Neural cell (in vitro differentiated cells): ENCODE measurements at regions not wholly inside any gene's neighbourhood (a gene's known extent, or its start where the extent isn't known, plus 50 kb on each side); places are given as distances from the start of the nearest gene placed in this dataset.

Experiments used
- H2AFZ ChIP-seq: fragments of 200-600, 300-800 bp; sonication (generic), shearing (Covaris generic); 2 replicates; pipeline ENCODE4 v1.6.0; 2014; ENCODE audit warnings: low read depth, mild to moderate bottlenecking, antibody characterized with exemption, low read length, moderate library complexity
- H3F3A ChIP-seq: fragments of 200-600 bp; shearing (Covaris generic); 2 replicates; pipeline ENCODE4 v1.6.1; 2016; ENCODE audit warnings: mild to moderate bottlenecking, moderate library complexity, mixed read lengths, antibody characterized with exemption, low read length; ENCODE audit not compliant: insufficient read depth, poor library complexity, severe bottlenecking
- H3K27ac ChIP-seq: fragments of 200-600, 300-800 bp; sonication (generic), shearing (Covaris generic); 2 replicates; pipeline ENCODE4 v1.5.1; 2014; ENCODE audit warnings: mild to moderate bottlenecking, low read length, moderate library complexity
- H3K27me3 ChIP-seq: fragments of 300-800, 200-600 bp; sonication (generic), shearing (Covaris generic); 2 replicates; pipeline ENCODE4 v1.6.0; 2014; ENCODE audit warnings: mild to moderate bottlenecking, low read depth, low read length, moderate library complexity; ENCODE audit not compliant: insufficient read depth
- H3K36me3 ChIP-seq: fragments of 300-800, 200-600 bp; sonication (generic), shearing (Covaris generic); 2 replicates; pipeline ENCODE4 v1.5.1; 2014; ENCODE audit warnings: mild to moderate bottlenecking, antibody characterized with exemption, low read length, moderate library complexity; ENCODE audit not compliant: insufficient read depth
- H3K4me2 ChIP-seq: fragments of 300-800, 200-600 bp; sonication (generic), shearing (Covaris generic); 2 replicates; pipeline ENCODE4 v1.6.0; 2014; ENCODE audit warnings: mild to moderate bottlenecking, low read length
- H3K4me3 ChIP-seq: fragments of 300-800, 200-600 bp; sonication (generic), shearing (Covaris generic); 2 replicates; pipeline ENCODE4 v1.5.1; 2014; ENCODE audit warnings: mild to moderate bottlenecking, low read length, moderate library complexity
- H3K79me2 ChIP-seq: fragments of 200-600 bp; shearing (Covaris generic); replicated peaks from 2 replicates; pipeline ENCODE4 v1.6.0; 2014; ENCODE audit warnings: mild to moderate bottlenecking, low read length, moderate library complexity; ENCODE audit not compliant: insufficient read depth
- H3K9ac ChIP-seq: fragments of 300-800, 200-600 bp; sonication (generic), shearing (Covaris generic); 2 replicates; pipeline ENCODE4 v1.6.1; 2016; ENCODE audit warnings: mild to moderate bottlenecking, low read length, mixed read lengths
- H3K9me2 ChIP-seq: fragments of 200-600 bp; shearing (Covaris generic); 2 replicates; pipeline ENCODE4 v1.6.1; 2016; ENCODE audit warnings: mild to moderate bottlenecking, low read length, mixed read lengths; ENCODE audit not compliant: insufficient read depth
- H3K9me3 ChIP-seq: fragments of 200-600, 300-800 bp; sonication (generic), shearing (Covaris generic); 2 replicates; pipeline ENCODE4 v1.6.1; 2016; ENCODE audit warnings: mild to moderate bottlenecking, mixed run types, low read length, moderate library complexity, mixed read lengths
- H4K20me1 ChIP-seq: fragments of 200-600 bp; shearing (Covaris generic); 2 replicates; pipeline ENCODE4 v1.6.1; 2016; ENCODE audit warnings: mild to moderate bottlenecking, mixed run types; ENCODE audit not compliant: insufficient read depth
- EP300 ChIP-seq: fragments of 450-650 bp; conservative IDR thresholded peaks from 2 replicates; pipeline ENCODE4 v1.6.1; 2014; ENCODE audit warnings: antibody characterized with exemption, mild to moderate bottlenecking, moderate library complexity; ENCODE audit not compliant: poor library complexity, severe bottlenecking
- EZH2 ChIP-seq: fragments of 200-600, 300-800 bp; shearing (Covaris generic), sonication (generic); IDR thresholded peaks from 2 replicates; pipeline ENCODE4 v1.6.1; 2014; ENCODE audit warnings: antibody characterized with exemption, low read length, borderline replicate concordance, mild to moderate bottlenecking; ENCODE audit not compliant: insufficient read depth, poor library complexity, severe bottlenecking
- MXI1 ChIP-seq: fragments of 450-650 bp; conservative IDR thresholded peaks from 2 replicates; pipeline ENCODE4 v1.6.1; 2014; ENCODE audit warnings: antibody characterized with exemption, mild to moderate bottlenecking; ENCODE audit not compliant: poor library complexity, severe bottlenecking
- POLR2AphosphoS5 ChIP-seq: IDR thresholded peaks from 2 replicates; pipeline ENCODE4 v1.6.1; 2012
- RAD21 ChIP-seq: fragments of 450-650 bp; conservative IDR thresholded peaks from 2 replicates; pipeline ENCODE4 v1.6.1; 2014; ENCODE audit warnings: antibody characterized with exemption, mild to moderate bottlenecking, moderate library complexity
- SMC3 ChIP-seq: fragments of 450-650 bp; conservative IDR thresholded peaks from 2 replicates; pipeline ENCODE4 v1.6.1; 2014; ENCODE audit warnings: antibody characterized with exemption, mild to moderate bottlenecking, moderate library complexity; ENCODE audit not compliant: poor library complexity
- TAF1 ChIP-seq: IDR thresholded peaks from 2 replicates; pipeline ENCODE4 v1.6.1; 2012; ENCODE audit warnings: low read depth
- TF ChIP-seq, protein P1 (sequence below): IDR thresholded peaks from 2 replicates; pipeline ENCODE4 v1.6.1; 2012; ENCODE audit warnings: borderline replicate concordance
- TF ChIP-seq, protein P2 (sequence below): fragments of 450-650 bp; IDR thresholded peaks from 2 replicates; pipeline ENCODE4 v1.5.1; 2014; ENCODE audit warnings: antibody characterized with exemption, mild to moderate bottlenecking, moderate library complexity; ENCODE audit not compliant: poor library complexity, severe bottlenecking

DNA sequence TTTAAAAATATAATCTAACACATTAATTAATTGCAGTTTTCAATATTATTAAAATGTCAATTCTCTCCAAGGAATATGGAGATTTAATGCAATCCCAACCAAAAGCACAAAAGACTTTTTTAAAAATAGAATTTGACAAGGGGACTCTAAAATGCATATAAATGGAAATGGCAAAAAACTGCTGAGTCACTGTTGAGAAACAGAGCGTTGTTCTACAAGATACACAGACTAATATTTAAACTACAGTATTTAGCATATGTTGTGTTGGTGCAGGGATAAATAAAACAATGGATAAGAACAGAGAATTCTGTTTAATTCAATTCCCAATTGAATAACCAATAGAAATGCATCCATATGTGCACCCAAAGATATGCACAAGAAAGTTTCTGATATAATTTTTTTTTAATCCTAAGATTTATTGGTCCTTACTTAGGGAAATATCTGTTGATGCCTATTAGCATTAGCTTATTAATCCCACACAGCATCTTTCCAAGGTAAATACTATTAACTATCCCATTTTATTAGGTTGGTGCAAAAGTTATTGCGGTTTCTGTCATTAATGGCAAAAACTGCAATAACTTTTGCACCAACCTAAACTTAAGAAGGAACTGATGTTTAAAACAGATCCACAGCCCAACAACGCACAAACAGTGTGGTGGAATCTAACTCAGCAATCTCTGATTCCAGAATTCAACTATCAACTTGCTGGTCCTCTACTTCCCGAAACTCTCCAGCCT lies 86.8 kb upstream of the VEGFC start:
- Histone ChIP-seq H3K9me3 (no peaks in the 10 kb centered on the region), H3K9ac (no peak overlapping the region), H3K4me3 (no peak overlapping the region), H3K36me3 (no peaks in the 10 kb centered on the region), H3K9me2 (no peaks in the 10 kb centered on the region), H3K27ac (no peak overlapping the region), H4K20me1 (no peaks in the 10 kb centered on the region), H3K27me3 (no peaks in the 10 kb centered on the region), H2AFZ (no peak overlapping the region), H3K79me2 (no peaks in the 10 kb centered on the region), H3K4me2 (no peak overlapping the region), H3F3A (no peaks in the 10 kb centered on the region)
- no peak for TF ChIP-seq EP300
- TF ChIP-seq TAF1, result no peak
- TF ChIP-seq MXI1, result no peak
- no peak for TF ChIP-seq POLR2AphosphoS5
- no peak for TF ChIP-seq SMC3
- TF ChIP-seq RAD21, result no peak
- TF ChIP-seq EZH2, result no peak
- TF ChIP-seq, protein P1, sequence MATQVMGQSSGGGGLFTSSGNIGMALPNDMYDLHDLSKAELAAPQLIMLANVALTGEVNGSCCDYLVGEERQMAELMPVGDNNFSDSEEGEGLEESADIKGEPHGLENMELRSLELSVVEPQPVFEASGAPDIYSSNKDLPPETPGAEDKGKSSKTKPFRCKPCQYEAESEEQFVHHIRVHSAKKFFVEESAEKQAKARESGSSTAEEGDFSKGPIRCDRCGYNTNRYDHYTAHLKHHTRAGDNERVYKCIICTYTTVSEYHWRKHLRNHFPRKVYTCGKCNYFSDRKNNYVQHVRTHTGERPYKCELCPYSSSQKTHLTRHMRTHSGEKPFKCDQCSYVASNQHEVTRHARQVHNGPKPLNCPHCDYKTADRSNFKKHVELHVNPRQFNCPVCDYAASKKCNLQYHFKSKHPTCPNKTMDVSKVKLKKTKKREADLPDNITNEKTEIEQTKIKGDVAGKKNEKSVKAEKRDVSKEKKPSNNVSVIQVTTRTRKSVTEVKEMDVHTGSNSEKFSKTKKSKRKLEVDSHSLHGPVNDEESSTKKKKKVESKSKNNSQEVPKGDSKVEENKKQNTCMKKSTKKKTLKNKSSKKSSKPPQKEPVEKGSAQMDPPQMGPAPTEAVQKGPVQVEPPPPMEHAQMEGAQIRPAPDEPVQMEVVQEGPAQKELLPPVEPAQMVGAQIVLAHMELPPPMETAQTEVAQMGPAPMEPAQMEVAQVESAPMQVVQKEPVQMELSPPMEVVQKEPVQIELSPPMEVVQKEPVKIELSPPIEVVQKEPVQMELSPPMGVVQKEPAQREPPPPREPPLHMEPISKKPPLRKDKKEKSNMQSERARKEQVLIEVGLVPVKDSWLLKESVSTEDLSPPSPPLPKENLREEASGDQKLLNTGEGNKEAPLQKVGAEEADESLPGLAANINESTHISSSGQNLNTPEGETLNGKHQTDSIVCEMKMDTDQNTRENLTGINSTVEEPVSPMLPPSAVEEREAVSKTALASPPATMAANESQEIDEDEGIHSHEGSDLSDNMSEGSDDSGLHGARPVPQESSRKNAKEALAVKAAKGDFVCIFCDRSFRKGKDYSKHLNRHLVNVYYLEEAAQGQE, result no peak
- TF ChIP-seq, protein P2, sequence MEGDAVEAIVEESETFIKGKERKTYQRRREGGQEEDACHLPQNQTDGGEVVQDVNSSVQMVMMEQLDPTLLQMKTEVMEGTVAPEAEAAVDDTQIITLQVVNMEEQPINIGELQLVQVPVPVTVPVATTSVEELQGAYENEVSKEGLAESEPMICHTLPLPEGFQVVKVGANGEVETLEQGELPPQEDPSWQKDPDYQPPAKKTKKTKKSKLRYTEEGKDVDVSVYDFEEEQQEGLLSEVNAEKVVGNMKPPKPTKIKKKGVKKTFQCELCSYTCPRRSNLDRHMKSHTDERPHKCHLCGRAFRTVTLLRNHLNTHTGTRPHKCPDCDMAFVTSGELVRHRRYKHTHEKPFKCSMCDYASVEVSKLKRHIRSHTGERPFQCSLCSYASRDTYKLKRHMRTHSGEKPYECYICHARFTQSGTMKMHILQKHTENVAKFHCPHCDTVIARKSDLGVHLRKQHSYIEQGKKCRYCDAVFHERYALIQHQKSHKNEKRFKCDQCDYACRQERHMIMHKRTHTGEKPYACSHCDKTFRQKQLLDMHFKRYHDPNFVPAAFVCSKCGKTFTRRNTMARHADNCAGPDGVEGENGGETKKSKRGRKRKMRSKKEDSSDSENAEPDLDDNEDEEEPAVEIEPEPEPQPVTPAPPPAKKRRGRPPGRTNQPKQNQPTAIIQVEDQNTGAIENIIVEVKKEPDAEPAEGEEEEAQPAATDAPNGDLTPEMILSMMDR, result no peak

DNA sequence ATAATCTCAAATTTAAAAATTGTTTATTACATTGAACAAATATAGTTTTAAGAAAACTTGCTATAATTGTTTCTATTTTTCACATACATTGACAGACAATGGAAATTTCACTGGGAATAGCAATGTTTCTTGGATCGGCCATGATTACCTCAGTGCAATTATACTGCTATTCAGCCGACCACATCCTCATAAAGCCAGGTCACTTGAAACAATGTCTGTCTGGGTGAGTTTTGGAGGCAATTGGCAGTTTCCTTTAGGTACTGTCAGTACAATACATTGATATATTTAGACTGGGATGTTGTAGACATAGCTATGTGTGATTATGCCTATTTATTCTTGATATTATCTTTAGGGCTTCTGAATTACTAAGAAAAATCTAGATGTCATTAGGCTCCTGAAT lies 89.5 kb upstream of the VEGFC start:
- H3K9ac ChIP-seq, result no peak overlapping the region
- H3K79me2 ChIP-seq, result no peaks in the 10 kb centered on the region
- no peak overlapping the region for H3K27ac ChIP-seq
- no peaks in the 10 kb centered on the region for H3F3A ChIP-seq
- H3K9me2 ChIP-seq, result no peaks in the 10 kb centered on the region
- H2AFZ ChIP-seq, result no peak overlapping the region
- H3K4me2 ChIP-seq, result no peak overlapping the region
- H3K9me3 ChIP-seq, result no peaks in the 10 kb centered on the region
- H4K20me1 ChIP-seq, result no peaks in the 10 kb centered on the region
- no peaks in the 10 kb centered on the region for H3K27me3 ChIP-seq
- no peak overlapping the region for H3K4me3 ChIP-seq
- H3K36me3 ChIP-seq, result no peaks in the 10 kb centered on the region
- TF ChIP-seq EZH2 (no peak), POLR2AphosphoS5 (no peak), SMC3 (no peak), TAF1 (no peak), RAD21 (no peak), MXI1 (no peak), EP300 (no peak)
- TF ChIP-seq, protein P2, result no peak
